Peyer's patch (tissue), 4 donors: ENCODE measurements at regions not wholly inside any gene's neighbourhood (a gene's known extent, or its start where the extent isn't known, plus 50 kb on each side); places are given as distances from the start of the nearest gene placed in this dataset.

Experiments
- POLR2A ChIP-seq, 2 donors: fragments of 450-650 bp; IDR thresholded peaks; one replicate each; pipeline ENCODE4 v1.5.1; 2017; ENCODE audit warnings: antibody characterized with exemption in 2 of 2, mild to moderate bottlenecking in 2 of 2, moderate library complexity in 2 of 2
- TF ChIP-seq, protein P1 (sequence below), 6 experiments: fragments of 450-650 bp in 4 of 6; fragments of 200-600 bp in 2 of 6; sonication (generic) in 1 of 6; IDR thresholded peaks; one replicate each; pipeline ENCODE4 v1.5.1; 2017 to 2019; ENCODE audit warnings: antibody characterized with exemption in 6 of 6, mild to moderate bottlenecking in 3 of 6, moderate library complexity in 1 of 6

DNA sequence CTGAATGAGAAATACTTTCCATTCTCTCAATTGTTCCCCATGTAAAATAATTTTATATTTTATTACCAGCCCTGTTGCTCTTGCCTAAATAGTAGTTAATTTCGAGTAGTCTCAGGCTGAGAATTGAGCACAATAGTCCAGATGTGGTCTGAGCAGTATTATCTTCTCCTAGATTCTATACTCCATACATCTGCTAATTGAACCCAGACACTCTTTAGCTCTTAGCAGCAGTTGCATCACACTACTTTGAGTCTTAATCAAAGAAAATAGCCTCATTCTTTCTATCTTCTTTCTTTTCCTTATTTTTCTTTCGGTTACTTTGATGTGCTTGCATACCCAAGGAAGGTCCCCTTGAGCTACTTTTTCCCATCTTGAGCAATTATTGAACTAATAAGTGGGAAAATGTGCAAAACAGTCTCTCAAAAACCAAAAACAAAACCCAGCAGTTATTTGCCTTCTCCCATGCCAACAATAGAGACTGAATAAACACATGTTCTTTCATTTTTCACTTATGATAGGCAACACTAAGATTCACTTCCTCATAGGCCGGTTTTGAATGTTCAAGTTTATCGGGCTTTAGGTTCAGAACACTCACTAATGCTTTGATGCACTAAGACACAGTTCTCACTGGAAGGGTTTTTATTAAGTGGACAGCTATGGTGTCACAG lies 204.5 kb downstream of the POU4F1 start:
- TF ChIP-seq, protein P1, sequence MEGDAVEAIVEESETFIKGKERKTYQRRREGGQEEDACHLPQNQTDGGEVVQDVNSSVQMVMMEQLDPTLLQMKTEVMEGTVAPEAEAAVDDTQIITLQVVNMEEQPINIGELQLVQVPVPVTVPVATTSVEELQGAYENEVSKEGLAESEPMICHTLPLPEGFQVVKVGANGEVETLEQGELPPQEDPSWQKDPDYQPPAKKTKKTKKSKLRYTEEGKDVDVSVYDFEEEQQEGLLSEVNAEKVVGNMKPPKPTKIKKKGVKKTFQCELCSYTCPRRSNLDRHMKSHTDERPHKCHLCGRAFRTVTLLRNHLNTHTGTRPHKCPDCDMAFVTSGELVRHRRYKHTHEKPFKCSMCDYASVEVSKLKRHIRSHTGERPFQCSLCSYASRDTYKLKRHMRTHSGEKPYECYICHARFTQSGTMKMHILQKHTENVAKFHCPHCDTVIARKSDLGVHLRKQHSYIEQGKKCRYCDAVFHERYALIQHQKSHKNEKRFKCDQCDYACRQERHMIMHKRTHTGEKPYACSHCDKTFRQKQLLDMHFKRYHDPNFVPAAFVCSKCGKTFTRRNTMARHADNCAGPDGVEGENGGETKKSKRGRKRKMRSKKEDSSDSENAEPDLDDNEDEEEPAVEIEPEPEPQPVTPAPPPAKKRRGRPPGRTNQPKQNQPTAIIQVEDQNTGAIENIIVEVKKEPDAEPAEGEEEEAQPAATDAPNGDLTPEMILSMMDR (IDR thresholded peaks at IDR 0.05): no peak
- no peak for TF ChIP-seq POLR2A (IDR thresholded peaks at IDR 0.05)
